ENCODE measurements at regions not wholly inside any gene's neighbourhood (a gene's known extent, or its start where the extent isn't known, plus 50 kb on each side); places are given as distances from the start of the nearest gene placed in this dataset.

- no peak for DNase-seq
These were observed 51.8 kb upstream of the AFDN start for GRCh38 chr6:167774881-167775280.

GRCh38 chr6:167776906-167777627 is 49.6 kb upstream of the AFDN start:
- no peak for DNase-seq
